Stimulated activated effector memory CD8-positive, alpha-beta T cell treated with anti-CD3 and anti-CD28 coated beads, Interleukin-12 subunit alpha, Interleukin-12 subunit beta, amount 100 ng/mL, for 72 hours (primary cell): ENCODE measurements at regions not wholly inside any gene's neighbourhood (a gene's known extent, or its start where the extent isn't known, plus 50 kb on each side); places are given as distances from the start of the nearest gene placed in this dataset.
"Not testable (repeated sequence)": the region's sequence is repeated elsewhere in the genome, so short reads cannot be mapped to it uniquely, and the experiment has no call there.

Experiments used
- ATAC-seq: fragments of 150-1000 bp; cut with Tn5 transposase; 2 replicates; pipeline ENCODE4 v1.10.0; 2021
- DNase-seq, 2 donors: peaks; one replicate each; pipeline ENCODE4 v3.0.0; 2021 to 2022; ENCODE audit warnings: low spot score in 2 of 2
- H3K27ac Mint-ChIP-seq: one replicate; pipeline ENCODE4 v1.8.0; 2022; ENCODE audit warnings: mild to moderate bottlenecking, mixed read lengths
- H3K36me3 Mint-ChIP-seq: one replicate; pipeline ENCODE4 v1.8.0; 2022; ENCODE audit warnings: mild to moderate bottlenecking, mixed read lengths
- H3K4me1 Mint-ChIP-seq: one replicate; pipeline ENCODE4 v1.8.0; 2022; ENCODE audit warnings: mixed read lengths
- H3K4me3 Mint-ChIP-seq: one replicate; pipeline ENCODE4 v1.8.0; 2022; ENCODE audit warnings: mild to moderate bottlenecking, mixed read lengths
- H3K9me3 Mint-ChIP-seq: one replicate; pipeline ENCODE4 v1.8.0; 2022; ENCODE audit warnings: mixed read lengths

DNA sequence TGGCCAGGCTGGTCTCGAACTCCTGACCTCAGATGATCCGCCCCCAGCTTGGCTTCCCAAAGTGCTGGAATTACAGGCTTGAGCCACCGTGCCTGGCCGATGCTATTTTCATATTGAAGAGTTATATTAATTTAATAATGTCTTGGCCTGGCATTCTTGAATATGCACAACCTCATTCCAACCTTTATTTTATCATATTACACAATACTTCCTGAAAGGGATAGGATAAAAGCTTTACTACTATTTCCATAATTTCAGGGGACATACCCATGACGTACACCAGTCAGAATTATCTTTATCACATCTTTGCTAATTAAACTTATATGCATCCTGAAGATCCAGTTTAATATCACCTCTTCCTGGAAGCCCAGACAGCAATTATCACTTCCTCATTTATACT lies 205.3 kb downstream of the ZIC4 start:
- Mint-ChIP-seq H3K36me3 (no peaks in the 10 kb centered on the region), H3K27ac (no peak overlapping the region), H3K9me3 (peaks cover 10% of the 10 kb centered on the region), H3K4me1 (no peaks in the 10 kb centered on the region), H3K4me3 (no peak overlapping the region)
- ATAC-seq = no peak
- DNase-seq = no peak

GRCh38 chr3:147200545-147200944 lies 205.8 kb downstream of the ZIC4 start:
- Mint-ChIP-seq H3K27ac (no peak overlapping the region), H3K4me1 (no peaks in the 10 kb centered on the region), H3K36me3 (no peaks in the 10 kb centered on the region), H3K4me3 (no peak overlapping the region), H3K9me3 (peaks cover 7% of the 10 kb centered on the region)
- DNase-seq (no peak), ATAC-seq (no peak)

- Mint-ChIP-seq H3K4me1 (no peaks in the 10 kb centered on the region), H3K27ac (no peak overlapping the region), H3K4me3 (no peak overlapping the region), H3K36me3 (no peaks in the 10 kb centered on the region), H3K9me3 (peaks cover 5% of the 10 kb centered on the region)
- DNase-seq (no peak), ATAC-seq (no peak)
Observed at GRCh38 chr3:147197739-147198138, 208.6 kb downstream of the ZIC4 start.

DNA sequence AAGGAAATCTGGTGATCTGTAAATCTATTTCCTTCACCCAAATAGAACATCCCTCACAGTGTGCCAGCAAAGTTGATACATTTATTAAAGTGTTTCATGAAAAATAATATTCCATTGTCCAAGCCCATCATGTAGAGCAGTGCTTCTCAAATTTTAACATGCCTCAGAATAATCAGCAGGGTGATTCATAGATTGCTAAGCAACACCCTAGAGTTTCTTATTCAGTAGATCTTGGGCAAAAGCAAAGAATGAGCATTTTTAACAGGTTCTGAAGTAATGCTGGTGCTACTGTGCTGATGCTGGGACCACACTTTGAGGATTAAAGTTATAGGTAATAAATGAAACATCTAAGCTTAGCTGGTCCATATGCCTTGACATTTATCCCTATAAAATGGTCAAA lies 210.5 kb downstream of the ZIC4 start:
- no peak for DNase-seq
- no peaks in the 10 kb centered on the region for H3K4me1 Mint-ChIP-seq
- H3K4me3 Mint-ChIP-seq = no peak overlapping the region
- peaks cover 10% of the 10 kb centered on the region for H3K9me3 Mint-ChIP-seq
- H3K36me3 Mint-ChIP-seq = no peaks in the 10 kb centered on the region
- no peak overlapping the region for H3K27ac Mint-ChIP-seq
- ATAC-seq = no peak

DNA sequence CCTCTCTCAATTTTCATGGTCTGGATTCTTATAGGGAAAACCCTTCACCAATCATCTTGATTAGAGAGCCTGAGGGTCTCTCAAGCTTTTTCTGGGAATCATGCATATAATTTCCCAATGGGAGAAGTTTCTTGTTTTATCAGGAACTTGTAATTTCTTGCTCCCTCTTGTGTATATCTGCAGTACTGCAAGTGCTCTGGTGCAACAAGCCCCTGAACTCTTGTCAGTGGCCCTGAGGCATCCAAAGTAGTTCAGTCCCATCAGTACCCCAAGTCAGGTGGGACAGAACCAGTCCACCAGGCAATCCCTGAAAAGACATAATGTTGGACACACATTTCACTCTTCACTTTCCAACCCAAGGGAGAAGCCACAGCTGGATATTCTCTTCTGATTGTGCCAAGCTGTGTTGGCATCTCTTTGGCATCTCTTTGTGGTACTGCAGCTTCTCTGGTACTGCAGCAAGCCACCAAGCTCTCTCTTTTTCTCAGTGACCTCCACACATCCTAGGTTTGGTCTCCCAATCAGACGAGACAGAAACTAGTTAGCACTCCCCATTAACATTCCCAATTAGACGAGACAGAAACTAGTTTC lies 214.5 kb downstream of the ZIC4 start:
- DNase-seq = no peak

DNA sequence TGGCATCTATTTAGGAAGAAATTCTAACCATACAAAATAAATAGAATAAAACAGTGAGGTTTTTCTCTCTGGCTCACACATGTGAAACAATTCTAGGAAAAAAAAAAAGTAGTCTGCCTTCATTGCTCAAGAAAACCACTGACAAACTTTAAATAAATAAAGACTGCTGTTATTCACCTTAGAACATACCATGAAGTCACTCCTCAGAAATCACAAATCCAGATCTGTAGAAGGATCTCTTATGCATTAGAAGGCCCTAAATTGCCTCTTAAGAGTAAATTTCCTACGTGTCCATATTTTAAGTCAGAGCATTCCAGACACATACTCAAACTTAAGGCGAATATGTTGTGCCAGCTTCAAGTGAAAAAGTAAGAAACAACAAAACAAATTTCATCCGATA lies 217.3 kb downstream of the ZIC4 start:
- no peak overlapping the region for H3K4me3 Mint-ChIP-seq
- ATAC-seq (no peak), DNase-seq (no peak)
- no peaks in the 10 kb centered on the region for H3K4me1 Mint-ChIP-seq
- no peak overlapping the region for H3K27ac Mint-ChIP-seq
- peaks cover 14% of the 10 kb centered on the region for H3K9me3 Mint-ChIP-seq
- no peaks in the 10 kb centered on the region for H3K36me3 Mint-ChIP-seq

More for the DNA sequence above, 214.5 kb downstream of the ZIC4 start:
- Mint-ChIP-seq H3K36me3 (no peaks in the 10 kb centered on the region), H3K4me1 (no peaks in the 10 kb centered on the region), H3K27ac (no peak overlapping the region), H3K9me3 (peaks cover 13% of the 10 kb centered on the region), H3K4me3 (no peak overlapping the region)
- no peak for ATAC-seq

DNA sequence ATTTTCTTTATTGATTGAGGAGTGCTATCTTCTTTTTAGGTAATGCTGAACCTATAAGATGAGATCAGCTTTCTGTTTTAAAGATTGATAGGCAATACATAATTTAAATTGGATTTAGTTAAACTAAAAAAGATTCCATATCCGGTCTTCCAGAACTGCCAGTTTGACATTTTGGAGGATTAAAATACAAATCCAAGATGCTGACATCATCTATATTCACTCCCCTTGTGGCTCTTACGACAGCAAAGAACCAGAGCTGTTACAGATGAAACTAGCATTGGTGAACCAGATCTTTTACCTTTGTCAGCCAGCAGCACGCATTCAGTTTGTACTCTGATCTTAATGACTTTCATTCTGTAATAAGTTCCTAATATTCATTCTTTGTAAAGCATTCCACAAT lies 218.7 kb downstream of the ZIC4 start:
- Mint-ChIP-seq H3K9me3 (peaks cover 14% of the 10 kb centered on the region), H3K36me3 (no peaks in the 10 kb centered on the region), H3K4me3 (no peak overlapping the region), H3K27ac (no peak overlapping the region), H3K4me1 (no peaks in the 10 kb centered on the region)
- ATAC-seq (no peak), DNase-seq (no peak)

- no peak for ATAC-seq
- DNase-seq = no peak
- peaks cover 9% of the 10 kb centered on the region for H3K9me3 Mint-ChIP-seq
- no peak overlapping the region for H3K4me3 Mint-ChIP-seq
- no peaks in the 10 kb centered on the region for H3K36me3 Mint-ChIP-seq
- H3K27ac Mint-ChIP-seq = no peak overlapping the region
- no peaks in the 10 kb centered on the region for H3K4me1 Mint-ChIP-seq
Observed at GRCh38 chr3:147185781-147186180, 220.6 kb downstream of the ZIC4 start.

DNA sequence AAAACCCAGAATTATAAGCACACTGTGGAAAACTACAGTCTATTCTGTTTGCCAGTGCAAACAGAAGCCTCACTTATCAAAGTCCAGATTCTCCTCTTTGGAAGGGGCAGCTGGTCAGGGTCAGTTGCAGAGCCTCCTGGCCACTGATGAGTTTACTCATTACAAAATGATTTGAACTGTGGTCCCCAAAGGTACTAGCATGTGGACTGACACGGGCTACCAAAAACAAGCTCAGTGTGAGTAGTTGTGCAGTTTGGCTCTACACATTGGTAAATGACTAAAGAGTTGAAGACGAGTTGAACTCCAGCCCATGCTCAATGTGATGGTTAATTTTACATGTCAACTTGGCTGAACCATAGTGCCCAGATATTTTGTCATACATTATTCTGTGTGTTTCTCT lies 221.5 kb downstream of the ZIC4 start:
- no peak for ATAC-seq
- no peaks in the 10 kb centered on the region for H3K36me3 Mint-ChIP-seq
- DNase-seq = no peak
- peaks cover 9% of the 10 kb centered on the region for H3K9me3 Mint-ChIP-seq
- H3K27ac Mint-ChIP-seq = no peak overlapping the region
- H3K4me3 Mint-ChIP-seq = no peak overlapping the region
- no peaks in the 10 kb centered on the region for H3K4me1 Mint-ChIP-seq

DNA sequence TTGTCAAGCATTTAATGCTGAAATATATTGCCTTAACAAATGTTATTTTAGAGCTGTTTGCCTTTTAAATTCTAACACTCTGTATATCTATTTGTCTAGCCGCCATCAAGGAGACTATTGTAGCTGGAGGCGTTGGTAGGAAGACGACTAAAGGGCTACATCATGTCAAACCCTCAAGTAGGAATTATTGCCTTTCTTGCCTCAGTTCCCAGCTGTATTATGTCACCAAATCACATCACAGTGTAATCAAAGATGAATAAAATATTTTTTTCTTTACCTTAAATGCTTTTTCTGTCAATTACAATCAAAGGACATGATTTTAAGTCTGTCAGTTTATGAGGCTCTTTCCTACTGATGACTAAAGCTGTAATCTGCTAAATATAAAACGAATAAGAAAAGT lies 233.1 kb downstream of the ZIC4 start:
- Mint-ChIP-seq H3K4me3 (no peak overlapping the region), H3K27ac (no peak overlapping the region), H3K4me1 (no peaks in the 10 kb centered on the region), H3K36me3 (no peaks in the 10 kb centered on the region), H3K9me3 (no peaks in the 10 kb centered on the region)
- no peak for ATAC-seq
- DNase-seq = no peak

DNA sequence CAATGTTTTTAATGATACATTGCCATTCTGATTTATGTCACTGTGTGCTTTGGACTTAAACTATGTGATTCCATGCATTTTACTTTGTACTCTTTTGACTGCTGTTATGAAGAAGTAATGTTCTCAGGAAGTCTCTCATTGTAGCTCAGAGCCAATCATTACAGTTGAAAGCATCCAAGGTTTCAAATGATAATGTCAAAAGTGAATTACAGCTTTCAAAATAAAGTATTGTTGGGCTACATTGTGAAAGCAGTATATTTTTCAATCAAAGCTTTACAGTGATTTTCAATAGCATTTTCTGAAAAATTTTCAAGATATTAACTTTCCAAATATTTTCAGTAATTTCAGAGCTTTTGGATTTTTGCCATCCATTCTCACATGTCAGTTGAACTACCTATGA lies 243.6 kb downstream of the ZIC4 start:
- Mint-ChIP-seq H3K27ac (no peak overlapping the region), H3K36me3 (no peaks in the 10 kb centered on the region), H3K9me3 (peaks cover 12% of the 10 kb centered on the region), H3K4me3 (no peak overlapping the region), H3K4me1 (no peaks in the 10 kb centered on the region)
- no peak for ATAC-seq
- no peak for DNase-seq

GRCh38 chr3:147161833-147162232 lies 244.5 kb downstream of the ZIC4 start:
- no peak for ATAC-seq
- no peaks in the 10 kb centered on the region for H3K36me3 Mint-ChIP-seq
- no peaks in the 10 kb centered on the region for H3K4me1 Mint-ChIP-seq
- H3K9me3 Mint-ChIP-seq = peaks cover 13% of the 10 kb centered on the region
- no peak overlapping the region for H3K4me3 Mint-ChIP-seq
- DNase-seq = no peak
- H3K27ac Mint-ChIP-seq = no peak overlapping the region

- Mint-ChIP-seq H3K9me3 (peaks cover 16% of the 10 kb centered on the region), H3K27ac (no peak overlapping the region), H3K36me3 (no peaks in the 10 kb centered on the region), H3K4me3 (no peak overlapping the region), H3K4me1 (no peaks in the 10 kb centered on the region)
- no peak for DNase-seq
- ATAC-seq = no peak
Observed at GRCh38 chr3:147160984-147161383, 245.4 kb downstream of the ZIC4 start.

GRCh38 chr3:147159141-147159540 lies 247.2 kb downstream of the ZIC4 start:
- DNase-seq = no peak

DNA sequence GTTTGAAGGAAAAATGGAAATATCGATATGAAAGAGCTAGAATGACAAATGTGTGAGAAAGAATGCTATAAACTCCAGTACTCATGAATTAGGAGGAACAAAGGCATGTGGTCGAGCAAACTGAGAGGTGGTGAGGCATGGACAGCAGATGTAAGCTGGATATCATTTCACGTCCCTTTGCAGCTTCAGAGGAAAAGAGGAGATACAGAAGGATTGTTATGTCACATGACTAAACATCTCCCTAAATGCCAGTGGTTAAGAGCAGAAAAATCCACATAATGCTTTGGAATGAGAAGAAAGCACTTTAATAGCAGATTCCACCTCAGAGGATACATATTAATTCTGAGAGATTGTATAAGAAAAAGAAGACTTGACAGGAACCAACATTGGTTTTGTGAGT lies 248.7 kb downstream of the ZIC4 start:
- no peaks in the 10 kb centered on the region for H3K36me3 Mint-ChIP-seq
- H3K9me3 Mint-ChIP-seq = peaks cover 17% of the 10 kb centered on the region
- no peak for ATAC-seq
- no peak overlapping the region for H3K4me3 Mint-ChIP-seq
- H3K27ac Mint-ChIP-seq = no peak overlapping the region
- no peaks in the 10 kb centered on the region for H3K4me1 Mint-ChIP-seq
- DNase-seq = no peak

More at GRCh38 chr3:147159141-147159540, 247.2 kb downstream of the ZIC4 start:
- Mint-ChIP-seq H3K27ac (no peak overlapping the region), H3K4me3 (no peak overlapping the region), H3K4me1 (no peaks in the 10 kb centered on the region), H3K36me3 (no peaks in the 10 kb centered on the region), H3K9me3 (peaks cover 17% of the 10 kb centered on the region)
- ATAC-seq = no peak

DNA sequence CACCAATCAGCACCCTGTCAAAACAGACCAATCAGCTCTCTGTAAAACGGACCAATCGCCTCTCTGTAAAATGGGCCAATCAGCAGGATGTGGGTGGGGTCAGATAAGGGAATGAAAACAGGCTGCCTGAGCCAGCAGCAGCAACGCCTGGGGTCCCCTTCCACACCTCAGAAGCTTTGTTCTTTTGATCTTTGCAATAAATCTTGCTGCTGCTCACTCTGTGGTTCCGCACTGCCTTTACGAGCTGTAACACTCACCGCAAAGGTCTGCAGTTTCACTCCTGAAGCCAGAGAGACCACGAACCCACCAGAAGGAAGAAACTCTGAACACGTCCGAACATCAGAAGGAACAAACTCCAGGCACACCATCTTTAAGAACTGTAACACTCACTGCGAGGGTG lies 251.4 kb downstream of the ZIC4 start:
- not testable (repeated sequence) for H3K36me3 Mint-ChIP-seq, ATAC-seq, H3K27ac Mint-ChIP-seq, DNase-seq, H3K4me3 Mint-ChIP-seq, H3K4me1 Mint-ChIP-seq
- peaks cover 15% of the 10 kb centered on the region for H3K9me3 Mint-ChIP-seq
